Fibroblast of mammary gland (primary cell): ENCODE measurements at regions not wholly inside any gene's neighbourhood (a gene's known extent, or its start where the extent isn't known, plus 50 kb on each side); places are given as distances from the start of the nearest gene placed in this dataset.

Experiments used
- DNase-seq: peaks from one replicate; pipeline ENCODE4 v3.0.0-alpha.2; 2010; ENCODE audit warnings: low read depth
- H3K4me3 ChIP-seq: 2 replicates; pipeline ENCODE4 v1.5.1; 2011; ENCODE audit warnings: low read depth, mild to moderate bottlenecking, low read length, moderate library complexity; ENCODE audit not compliant: control insufficient read depth
- TF ChIP-seq, protein P1 (sequence below): conservative IDR thresholded peaks from 2 replicates; pipeline ENCODE4 v1.5.1; 2011; ENCODE audit warnings: low read depth, low read length, inconsistent platforms; ENCODE audit not compliant: control insufficient read depth, insufficient read depth

GRCh38 chr11:71349627-71350026 lies 97.2 kb upstream of the SHANK2 start:
- no peak for DNase-seq
- TF ChIP-seq, protein P1, sequence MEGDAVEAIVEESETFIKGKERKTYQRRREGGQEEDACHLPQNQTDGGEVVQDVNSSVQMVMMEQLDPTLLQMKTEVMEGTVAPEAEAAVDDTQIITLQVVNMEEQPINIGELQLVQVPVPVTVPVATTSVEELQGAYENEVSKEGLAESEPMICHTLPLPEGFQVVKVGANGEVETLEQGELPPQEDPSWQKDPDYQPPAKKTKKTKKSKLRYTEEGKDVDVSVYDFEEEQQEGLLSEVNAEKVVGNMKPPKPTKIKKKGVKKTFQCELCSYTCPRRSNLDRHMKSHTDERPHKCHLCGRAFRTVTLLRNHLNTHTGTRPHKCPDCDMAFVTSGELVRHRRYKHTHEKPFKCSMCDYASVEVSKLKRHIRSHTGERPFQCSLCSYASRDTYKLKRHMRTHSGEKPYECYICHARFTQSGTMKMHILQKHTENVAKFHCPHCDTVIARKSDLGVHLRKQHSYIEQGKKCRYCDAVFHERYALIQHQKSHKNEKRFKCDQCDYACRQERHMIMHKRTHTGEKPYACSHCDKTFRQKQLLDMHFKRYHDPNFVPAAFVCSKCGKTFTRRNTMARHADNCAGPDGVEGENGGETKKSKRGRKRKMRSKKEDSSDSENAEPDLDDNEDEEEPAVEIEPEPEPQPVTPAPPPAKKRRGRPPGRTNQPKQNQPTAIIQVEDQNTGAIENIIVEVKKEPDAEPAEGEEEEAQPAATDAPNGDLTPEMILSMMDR: no peak
- no peak overlapping the region for H3K4me3 ChIP-seq

DNA sequence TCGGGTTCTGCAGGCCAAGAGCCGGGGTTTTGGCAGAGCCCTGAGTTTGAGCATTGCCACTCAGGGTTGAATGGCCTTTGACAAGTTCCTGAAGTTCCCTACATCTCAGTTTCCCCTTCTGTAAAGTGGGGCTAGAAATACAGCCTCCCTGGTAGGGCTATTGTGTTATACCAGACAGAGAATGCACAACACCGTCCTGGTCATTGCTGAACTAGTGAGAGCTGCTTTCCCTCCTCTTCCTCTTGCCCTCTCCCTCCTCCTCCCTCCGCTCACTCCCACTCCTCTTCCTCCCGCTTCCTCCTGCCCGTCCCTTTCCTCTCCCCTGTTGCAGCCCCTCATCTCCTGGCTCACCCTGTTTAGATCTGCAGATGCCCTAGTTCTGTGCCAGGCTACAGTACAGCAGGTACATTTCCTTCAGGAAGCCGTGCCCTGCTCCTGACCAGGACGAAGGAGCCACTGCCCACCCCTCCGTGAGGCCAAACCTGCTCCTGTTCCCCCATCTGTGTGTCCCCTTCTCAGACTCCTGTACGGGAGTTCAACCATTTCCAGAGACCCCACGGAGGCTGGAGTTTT lies 91.5 kb upstream of the SHANK2 start:
- DNase-seq: no peak
- no peak overlapping the region for H3K4me3 ChIP-seq
- TF ChIP-seq, protein P1: no peak

- no peak overlapping the region for H3K4me3 ChIP-seq
- TF ChIP-seq, protein P1: peak; percentile 67
- peak; percentile 36 for DNase-seq
These were observed 90.8 kb upstream of the SHANK2 start for GRCh38 chr11:71342951-71343827.

DNA sequence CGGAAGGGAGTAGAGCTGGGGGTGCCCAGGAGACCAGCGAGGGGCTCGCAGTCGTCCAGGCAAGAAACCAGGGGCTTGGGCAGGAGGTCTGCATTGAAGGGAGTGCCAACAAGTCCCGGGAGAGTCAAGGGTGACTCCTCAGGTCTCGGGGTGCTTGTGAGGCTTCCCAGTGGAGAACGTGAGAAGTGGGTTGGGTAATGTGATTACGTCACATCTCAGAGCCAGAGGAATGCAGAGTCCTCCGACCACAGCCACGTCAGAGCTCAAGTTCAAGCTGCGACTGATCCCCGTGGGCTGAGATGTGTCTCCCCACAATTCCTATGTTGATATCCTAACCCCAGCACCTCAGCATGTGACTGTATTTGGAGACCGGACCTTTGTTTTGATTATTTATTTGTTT lies 89.7 kb upstream of the SHANK2 start:
- TF ChIP-seq, protein P1: no peak
- DNase-seq: peak; percentile 55

GRCh38 chr11:71341596-71341995 lies 89.2 kb upstream of the SHANK2 start:
- TF ChIP-seq, protein P1: no peak
- no peak overlapping the region for H3K4me3 ChIP-seq

More for the DNA sequence above, 89.7 kb upstream of the SHANK2 start:
- no peak overlapping the region for H3K4me3 ChIP-seq

DNA sequence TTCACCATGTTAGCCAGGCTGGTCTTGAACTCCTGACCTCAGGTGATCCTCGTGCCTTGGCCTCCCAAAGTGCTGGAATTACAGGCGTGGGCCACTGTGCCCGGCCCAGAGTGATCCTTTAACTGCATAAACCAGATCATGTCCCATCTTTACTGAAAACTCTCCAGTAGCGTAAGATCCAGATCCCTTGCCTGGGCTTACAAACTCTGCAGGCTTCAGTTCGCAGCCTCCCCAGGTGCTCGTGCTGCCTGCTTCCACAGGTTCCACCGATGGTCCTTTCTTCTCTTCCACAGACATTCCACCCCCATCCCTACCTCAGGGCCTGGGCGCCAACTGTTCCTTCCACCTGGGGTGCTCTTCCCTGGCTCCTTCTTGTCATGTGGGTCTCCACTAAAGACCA lies 88.8 kb upstream of the SHANK2 start:
- TF ChIP-seq, protein P1: no peak
- DNase-seq: no peak
- H3K4me3 ChIP-seq: no peak overlapping the region

More at GRCh38 chr11:71341596-71341995, 89.2 kb upstream of the SHANK2 start:
- no peak for DNase-seq
